Kidney (tissue), 13 donors: ENCODE measurements at regions not wholly inside any gene's neighbourhood (a gene's known extent, or its start where the extent isn't known, plus 50 kb on each side); places are given as distances from the start of the nearest gene placed in this dataset.

Experiments used
- DNase-seq, 5 donors: peaks; one replicate each; pipeline ENCODE4 v3.0.0-alpha.2; 2013 to 2020
- FAIRE-seq: peaks from 2 replicates; lab custom pipeline; 2012; peaks lifted over from hg19 to GRCh38; lab: Jason Lieb, UNC
- H3K27ac ChIP-seq, 2 donors: one replicate each; pipeline ENCODE4 v1.7.0; 2013; ENCODE audit warnings: low read depth in 2 of 2, low read length in 2 of 2, inconsistent platforms in 1 of 2
- H3K27me3 ChIP-seq: one replicate; pipeline ENCODE4 v1.7.1; 2013; ENCODE audit warnings: low read length, inconsistent platforms; ENCODE audit not compliant: control insufficient read depth, insufficient read depth
- H3K36me3 ChIP-seq, 3 donors: one replicate each; pipeline versions ENCODE4 v1.7.0 to v1.7.1; 2013; ENCODE audit warnings: low read length in 3 of 3, control low read depth in 1 of 3, inconsistent platforms in 1 of 3; ENCODE audit not compliant: insufficient read depth in 3 of 3, control insufficient read depth in 2 of 3
- H3K4me1 ChIP-seq, 3 donors: one replicate each; pipeline versions ENCODE4 v1.7.0 to v1.7.1; 2013; ENCODE audit warnings: low read length in 3 of 3, inconsistent platforms in 1 of 3, low read depth in 1 of 3; ENCODE audit not compliant: control insufficient read depth in 2 of 3, insufficient read depth in 2 of 3
- H3K4me3 ChIP-seq, 3 donors: one replicate each; pipeline versions ENCODE4 v1.7.0 to v1.8.1; 2013; ENCODE audit warnings: low read length in 3 of 3, control low read depth in 1 of 3, inconsistent platforms in 1 of 3
- H3K9ac ChIP-seq, 3 donors: one replicate each; pipeline versions ENCODE4 v1.7.0 to v1.7.1; 2013; ENCODE audit warnings: low read length in 3 of 3, control low read depth in 1 of 3, inconsistent platforms in 1 of 3
- H3K9me3 ChIP-seq, 3 donors: one replicate each; pipeline versions ENCODE4 v1.7.0 to v1.7.1; 2013; ENCODE audit warnings: low read length in 3 of 3, control low read depth in 1 of 3, inconsistent platforms in 1 of 3; ENCODE audit not compliant: control insufficient read depth in 2 of 3, insufficient read depth in 1 of 3
- CTCF ChIP-seq: IDR thresholded peaks from 3 replicates; pipeline ENCODE4 v1.5.1; 2012; ENCODE audit warnings: mild to moderate bottlenecking, moderate library complexity, borderline replicate concordance; ENCODE audit not compliant: insufficient read depth; ENCODE audit errors: extremely low read depth
- intact Hi-C: fragments of 100-400 bp; cut with DNase I; formaldehyde crosslinking; loops from one replicate; pipeline ENCODE4 v1.11.1; 2022
- donor health status: control.
- donor health status: control.
- donor health status: control.
- donor health status: control.
- donor health status: control.
- donor health status: DM: yes; HTN: yes; CAD: no.
- donor health status: Normal renal cell carcinoma (clear cell type).

- Histone ChIP-seq H3K9me3 (no peaks in the 10 kb centered on the region), H3K4me3 (no peak overlapping the region), H3K9ac (no peak overlapping the region), H3K4me1 (no peaks in the 10 kb centered on the region), H3K36me3 (no peaks in the 10 kb centered on the region), H3K27ac (no peak overlapping the region), H3K27me3 (no peaks in the 10 kb centered on the region)
- no peak for TF ChIP-seq CTCF
- DNase-seq (no peak), FAIRE-seq (no peak)
- intact Hi-C loops, result no loop called here
These were observed 69.7 kb downstream of the UFM1 start for GRCh38 chr13:38419312-38419873.

- intact Hi-C loops, result no loop called here
- no peak for TF ChIP-seq CTCF
- no peak overlapping the region for H3K27ac ChIP-seq
- no peak overlapping the region for H3K9ac ChIP-seq
- H3K36me3 ChIP-seq, result no peaks in the 10 kb centered on the region
- H3K4me1 ChIP-seq, result no peaks in the 10 kb centered on the region
- no peak overlapping the region for H3K4me3 ChIP-seq
- H3K9me3 ChIP-seq, result no peaks in the 10 kb centered on the region
- no peak for FAIRE-seq
- DNase-seq, result no peak
- no peaks in the 10 kb centered on the region for H3K27me3 ChIP-seq
These were observed 72.2 kb downstream of the UFM1 start for GRCh38 chr13:38421590-38422560.

GRCh38 chr13:38429916-38430315, 80.3 kb downstream of the UFM1 start:
- FAIRE-seq, result no peak
- H3K27ac ChIP-seq, result no peak overlapping the region
- intact Hi-C loops, result no loop called here
- no peak for TF ChIP-seq CTCF
- H3K36me3 ChIP-seq, result no peaks in the 10 kb centered on the region
- no peaks in the 10 kb centered on the region for H3K27me3 ChIP-seq
- H3K4me3 ChIP-seq, result no peak overlapping the region
- no peak overlapping the region for H3K9ac ChIP-seq
- DNase-seq, result no peak
- H3K4me1 ChIP-seq, result no peaks in the 10 kb centered on the region
- H3K9me3 ChIP-seq, result no peaks in the 10 kb centered on the region
